ENCODE measurements at regions not wholly inside any gene's neighbourhood (a gene's known extent, or its start where the extent isn't known, plus 50 kb on each side); places are given as distances from the start of the nearest gene placed in this dataset.

DNA sequence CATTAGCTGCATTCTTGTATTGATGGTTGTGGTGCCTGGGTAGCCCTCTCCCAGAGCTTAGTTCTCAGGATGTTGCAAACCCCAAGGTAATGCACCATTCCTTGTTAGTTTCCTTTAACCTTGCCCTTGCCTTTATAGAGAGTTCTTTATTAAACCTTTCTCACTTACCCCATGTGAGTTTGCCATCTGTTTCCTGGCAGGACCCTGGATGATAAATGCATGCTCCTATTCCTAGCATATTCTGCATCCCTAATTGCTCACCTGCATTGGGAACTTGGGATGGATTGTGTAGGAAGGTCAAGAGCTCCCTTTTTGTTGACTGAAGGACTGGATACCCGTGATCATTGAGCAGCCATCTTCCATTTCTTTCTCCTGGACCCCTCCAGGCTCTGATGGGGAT, 59.9 kb upstream of the AP1S2 start:
- peak; percentile 12 for DNase-seq

DNA sequence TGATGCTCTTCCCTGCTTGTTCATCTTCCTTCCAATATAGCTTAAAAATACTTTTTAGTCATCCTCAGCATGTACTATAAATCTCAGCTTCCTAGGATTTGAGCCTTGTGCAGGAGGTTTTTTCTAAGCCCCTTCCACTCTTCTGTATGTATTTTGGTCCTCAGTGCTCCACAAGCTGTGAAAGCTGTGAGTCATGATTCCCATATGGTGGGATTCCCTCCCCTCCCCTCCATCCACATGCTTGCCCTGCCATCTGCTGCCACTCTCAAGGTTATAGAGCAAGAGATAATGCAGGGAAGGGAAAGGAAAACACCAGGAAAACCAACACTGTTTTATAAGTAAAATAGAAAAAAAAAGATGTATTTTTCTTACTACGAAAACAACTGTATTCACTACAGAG, 58.5 kb upstream of the AP1S2 start:
- DNase-seq, result peak; percentile 81

GRCh38 chrX:15911734-15912550, 57.3 kb upstream of the AP1S2 start:
- DNase-seq, result no peak

DNA sequence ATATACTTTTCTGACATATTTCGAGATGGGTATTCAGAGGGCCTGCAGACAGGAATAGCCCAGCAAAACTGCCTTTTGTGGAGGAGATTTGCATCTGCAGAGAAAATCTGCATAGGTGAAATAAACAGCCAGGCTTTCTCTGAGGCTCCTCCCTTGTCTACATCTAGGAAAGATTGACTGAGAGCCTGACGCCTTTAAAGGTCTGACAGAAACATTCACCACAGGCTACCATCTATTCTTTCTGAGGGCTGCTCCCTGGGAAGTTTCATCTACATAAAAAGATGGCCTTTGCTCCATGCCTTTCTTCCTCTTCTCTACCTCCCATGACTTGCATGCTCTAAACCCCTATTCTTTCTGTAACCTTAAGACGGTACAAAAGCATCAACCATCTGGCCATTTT, 55.0 kb upstream of the AP1S2 start:
- no peak for DNase-seq

GRCh38 chrX:15908603-15909290, 54.1 kb upstream of the AP1S2 start:
- DNase-seq, result no peak

- DNase-seq, result no peak
Observed at GRCh38 chrX:15906041-15906943, 51.7 kb upstream of the AP1S2 start.

Data from NCI-H2171 treated with DMSO at 0.1 percent for 48 hours (cell line).